ENCODE measurements at regions not wholly inside any gene's neighbourhood (a gene's known extent, or its start where the extent isn't known, plus 50 kb on each side); places are given as distances from the start of the nearest gene placed in this dataset.

DNA sequence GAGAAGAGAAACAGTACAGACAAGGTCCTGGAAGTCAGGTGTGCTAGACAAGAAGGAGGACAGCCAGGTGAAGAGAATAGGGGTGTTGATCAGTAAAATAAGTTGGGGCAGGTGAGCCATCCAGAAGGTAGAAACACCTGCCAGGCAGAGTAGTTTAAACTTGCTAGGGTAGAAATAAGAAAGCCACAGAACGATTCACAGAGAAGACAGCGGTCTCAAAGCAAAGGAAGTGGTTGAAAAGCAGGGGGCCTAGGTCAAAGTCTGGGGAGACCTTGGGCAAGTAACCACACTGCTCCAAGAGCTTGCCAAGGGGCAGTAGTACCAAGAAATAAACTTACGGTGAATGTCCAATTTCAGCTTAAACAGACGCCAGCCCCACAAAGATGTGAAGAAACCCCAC lies 116.6 kb upstream of the PROX1 start:
- DNase-seq (ENCODE audit: low spot score): no peak
- TF ChIP-seq, protein P1, sequence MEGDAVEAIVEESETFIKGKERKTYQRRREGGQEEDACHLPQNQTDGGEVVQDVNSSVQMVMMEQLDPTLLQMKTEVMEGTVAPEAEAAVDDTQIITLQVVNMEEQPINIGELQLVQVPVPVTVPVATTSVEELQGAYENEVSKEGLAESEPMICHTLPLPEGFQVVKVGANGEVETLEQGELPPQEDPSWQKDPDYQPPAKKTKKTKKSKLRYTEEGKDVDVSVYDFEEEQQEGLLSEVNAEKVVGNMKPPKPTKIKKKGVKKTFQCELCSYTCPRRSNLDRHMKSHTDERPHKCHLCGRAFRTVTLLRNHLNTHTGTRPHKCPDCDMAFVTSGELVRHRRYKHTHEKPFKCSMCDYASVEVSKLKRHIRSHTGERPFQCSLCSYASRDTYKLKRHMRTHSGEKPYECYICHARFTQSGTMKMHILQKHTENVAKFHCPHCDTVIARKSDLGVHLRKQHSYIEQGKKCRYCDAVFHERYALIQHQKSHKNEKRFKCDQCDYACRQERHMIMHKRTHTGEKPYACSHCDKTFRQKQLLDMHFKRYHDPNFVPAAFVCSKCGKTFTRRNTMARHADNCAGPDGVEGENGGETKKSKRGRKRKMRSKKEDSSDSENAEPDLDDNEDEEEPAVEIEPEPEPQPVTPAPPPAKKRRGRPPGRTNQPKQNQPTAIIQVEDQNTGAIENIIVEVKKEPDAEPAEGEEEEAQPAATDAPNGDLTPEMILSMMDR (IDR thresholded peaks at IDR 0.05; ENCODE audit: extremely low read depth, missing control alignments): no peak

DNA sequence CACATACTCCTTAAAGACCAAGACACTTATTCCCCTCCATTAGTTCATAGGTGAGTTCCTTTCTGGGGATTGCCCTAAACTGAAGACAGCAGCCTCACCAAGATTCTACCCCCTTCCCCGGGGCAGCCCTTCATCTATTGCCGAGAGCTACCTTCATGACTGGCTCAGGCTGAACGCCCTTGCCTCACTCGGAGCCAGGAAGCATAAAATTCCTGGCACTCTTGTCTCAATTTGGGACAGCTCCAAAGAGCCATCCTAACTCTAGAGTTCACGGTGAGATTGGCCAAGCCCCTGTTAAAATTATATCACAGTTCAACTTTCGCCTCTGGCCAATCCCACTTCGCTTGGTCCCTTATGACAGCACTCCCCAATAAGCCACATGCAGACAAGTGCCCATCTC lies 113.0 kb upstream of the PROX1 start:
- no peak for DNase-seq (ENCODE audit: low spot score)
- TF ChIP-seq, protein P1 (IDR thresholded peaks at IDR 0.05; ENCODE audit: extremely low read depth, missing control alignments): no peak

DNA sequence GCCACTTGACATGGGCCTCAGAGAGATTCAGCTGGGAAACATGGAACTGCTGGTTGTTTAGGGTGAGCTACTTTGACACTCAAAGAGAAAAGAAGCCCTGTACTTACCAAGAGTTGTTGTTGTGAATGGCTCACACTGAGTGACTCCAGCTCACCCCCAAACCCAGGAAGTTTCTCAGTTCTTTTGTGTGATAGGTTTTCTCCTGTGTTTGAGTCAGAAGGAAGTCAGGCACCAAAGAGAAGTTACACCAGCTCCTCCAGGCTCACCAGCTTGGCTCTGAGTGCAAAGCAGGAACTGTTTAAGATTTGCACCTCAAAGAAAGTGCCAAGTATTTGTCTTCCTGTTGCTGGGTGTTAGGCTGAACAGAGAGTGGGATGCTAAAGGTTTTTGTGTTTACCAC lies 111.2 kb upstream of the PROX1 start:
- no peak for DNase-seq (ENCODE audit: low spot score)
- TF ChIP-seq, protein P1 (IDR thresholded peaks at IDR 0.05; ENCODE audit: extremely low read depth, missing control alignments): no peak

DNA sequence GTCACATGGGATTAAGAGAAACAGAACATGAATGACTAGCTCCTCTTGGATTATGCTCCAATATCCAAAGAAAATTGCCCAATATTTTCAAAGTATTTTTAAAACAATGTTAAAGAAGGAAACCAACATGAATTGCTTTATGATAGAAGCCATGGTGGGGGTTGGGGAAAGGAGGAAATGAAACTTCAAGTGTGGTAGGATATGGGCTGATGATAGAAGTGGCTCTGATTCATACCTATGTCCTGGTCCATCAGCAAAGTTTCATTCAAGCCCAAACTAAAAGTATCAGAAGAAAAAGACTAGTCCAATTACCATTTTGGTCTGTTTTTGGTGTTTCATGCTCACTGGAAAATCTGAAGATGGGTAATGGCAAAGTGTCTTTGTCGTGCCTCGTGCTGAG lies 104.2 kb upstream of the PROX1 start:
- TF ChIP-seq, protein P1 (IDR thresholded peaks at IDR 0.05; ENCODE audit: extremely low read depth, missing control alignments): no peak

DNA sequence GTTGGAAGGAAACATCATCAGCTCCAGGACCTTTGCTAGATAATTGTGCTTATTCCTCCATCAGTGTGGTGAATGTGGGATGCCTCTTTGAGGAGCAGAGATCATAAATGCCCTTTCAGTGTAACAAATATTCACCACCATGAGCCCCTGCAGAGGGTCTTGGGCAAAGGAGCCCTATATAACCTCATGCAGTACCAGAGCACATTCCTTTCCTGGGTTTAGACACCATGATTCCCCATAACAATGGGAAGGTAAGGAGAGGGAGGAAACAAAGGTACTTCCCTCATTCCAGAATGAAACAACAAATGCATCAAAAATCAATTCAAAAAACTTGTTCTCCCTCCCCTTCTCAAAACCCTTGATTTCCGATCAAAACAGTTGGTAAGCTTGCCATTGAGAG lies 103.4 kb upstream of the PROX1 start:
- TF ChIP-seq, protein P1 (IDR thresholded peaks at IDR 0.05; ENCODE audit: extremely low read depth, missing control alignments): no peak
- DNase-seq (ENCODE audit: low spot score): no peak

More for the DNA sequence above, 104.2 kb upstream of the PROX1 start:
- no peak for DNase-seq (ENCODE audit: low spot score)

DNA sequence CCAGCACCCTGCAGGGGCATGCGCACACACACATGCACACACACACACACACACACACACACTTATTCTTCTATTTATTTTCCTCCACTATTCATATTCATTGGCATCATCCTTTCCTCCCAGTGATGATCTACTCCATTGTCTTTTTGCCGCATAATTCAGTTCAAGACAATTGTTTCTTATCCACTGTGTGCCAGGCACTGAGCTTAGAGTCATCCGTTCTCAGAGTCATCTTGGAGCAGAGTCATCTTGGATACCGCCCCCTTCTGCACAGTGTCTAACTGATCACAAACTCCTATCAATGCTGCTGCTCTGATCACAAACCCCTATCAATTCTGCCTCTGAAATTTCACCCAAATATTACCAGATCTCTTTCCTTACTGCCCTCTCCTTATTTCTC lies 102.8 kb upstream of the PROX1 start:
- DNase-seq (ENCODE audit: low spot score): no peak
- TF ChIP-seq, protein P1 (IDR thresholded peaks at IDR 0.05; ENCODE audit: extremely low read depth, missing control alignments): no peak

DNA sequence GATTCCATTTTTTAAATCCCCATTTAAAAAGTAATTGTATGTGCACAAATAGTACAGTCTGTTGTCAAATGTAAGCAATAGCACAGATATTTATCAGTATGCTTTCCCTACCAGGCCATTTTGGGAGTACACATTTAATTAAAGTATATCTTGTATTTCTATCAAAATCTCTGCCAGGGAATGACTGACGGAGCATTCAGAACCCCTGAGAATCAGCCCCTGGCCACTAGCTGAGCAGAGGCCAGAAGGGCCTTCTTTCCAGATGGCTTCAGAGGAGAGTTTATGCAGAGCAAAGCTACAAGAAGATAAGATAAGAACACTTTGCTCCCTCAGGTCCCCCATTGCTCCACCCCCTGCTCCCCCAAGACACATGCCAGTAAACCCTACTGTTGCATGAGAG lies 99.9 kb upstream of the PROX1 start:
- DNase-seq (ENCODE audit: low spot score): no peak

More for the DNA sequence above, 99.9 kb upstream of the PROX1 start:
- TF ChIP-seq, protein P1 (IDR thresholded peaks at IDR 0.05; ENCODE audit: extremely low read depth, missing control alignments): no peak
